IgD-negative memory B cell (primary cell): ENCODE measurements at regions not wholly inside any gene's neighbourhood (a gene's known extent, or its start where the extent isn't known, plus 50 kb on each side); places are given as distances from the start of the nearest gene placed in this dataset.
"Not testable (repeated sequence)": the region's sequence is repeated elsewhere in the genome, so short reads cannot be mapped to it uniquely, and the experiment has no call there.

Source experiments
- H3K27ac Mint-ChIP-seq, 3 donors: one replicate each; pipeline ENCODE4 v1.8.0; 2020 to 2022; ENCODE audit warnings: mild to moderate bottlenecking in 3 of 3, mixed read lengths in 3 of 3, moderate library complexity in 1 of 3
- H3K27me3 Mint-ChIP-seq: one replicate; pipeline ENCODE4 v1.8.0; 2021; ENCODE audit warnings: mixed read lengths
- H3K36me3 Mint-ChIP-seq: one replicate; pipeline ENCODE4 v1.8.0; 2020; ENCODE audit warnings: mild to moderate bottlenecking, mixed read lengths
- H3K4me1 Mint-ChIP-seq, 3 donors: one replicate each; pipeline ENCODE4 v1.8.0; 2020 to 2022; ENCODE audit warnings: mixed read lengths in 3 of 3, mild to moderate bottlenecking in 1 of 3
- H3K4me3 Mint-ChIP-seq, 4 donors: one replicate each; pipeline ENCODE4 v1.8.0; 2020 to 2022; ENCODE audit warnings: mild to moderate bottlenecking in 4 of 4, mixed read lengths in 4 of 4, moderate library complexity in 3 of 4
- H3K9me3 Mint-ChIP-seq, 3 donors: one replicate each; pipeline ENCODE4 v1.8.0; 2020 to 2021; ENCODE audit warnings: mixed read lengths in 3 of 3, mild to moderate bottlenecking in 1 of 3

DNA sequence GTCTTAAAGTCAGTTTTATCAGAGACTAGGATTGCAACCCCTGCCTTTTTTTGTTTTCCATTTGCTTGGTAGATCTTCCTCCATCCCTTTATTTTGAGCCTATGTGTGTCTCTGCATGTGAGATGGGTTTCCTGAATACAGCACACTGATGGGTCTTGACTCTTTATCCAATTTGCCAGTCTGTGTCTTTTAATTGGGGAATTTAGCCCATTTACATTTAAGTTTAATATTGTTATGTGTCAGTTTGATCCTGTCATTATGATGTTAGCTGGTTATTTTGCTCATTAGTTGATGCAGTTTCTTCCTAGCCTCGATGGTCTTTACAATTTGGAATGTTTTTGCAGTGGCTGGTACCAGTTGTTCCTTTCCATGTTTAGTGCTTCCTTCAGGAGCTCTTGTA is 93.3 kb upstream of the GALNT18 start:
- H3K27me3 Mint-ChIP-seq, H3K36me3 Mint-ChIP-seq, H3K27ac Mint-ChIP-seq, H3K4me3 Mint-ChIP-seq, H3K4me1 Mint-ChIP-seq: not testable (repeated sequence)
- H3K9me3 Mint-ChIP-seq = peaks cover 5 to 10% (median 7%) of the 10 kb centered on the region in 3 donors

DNA sequence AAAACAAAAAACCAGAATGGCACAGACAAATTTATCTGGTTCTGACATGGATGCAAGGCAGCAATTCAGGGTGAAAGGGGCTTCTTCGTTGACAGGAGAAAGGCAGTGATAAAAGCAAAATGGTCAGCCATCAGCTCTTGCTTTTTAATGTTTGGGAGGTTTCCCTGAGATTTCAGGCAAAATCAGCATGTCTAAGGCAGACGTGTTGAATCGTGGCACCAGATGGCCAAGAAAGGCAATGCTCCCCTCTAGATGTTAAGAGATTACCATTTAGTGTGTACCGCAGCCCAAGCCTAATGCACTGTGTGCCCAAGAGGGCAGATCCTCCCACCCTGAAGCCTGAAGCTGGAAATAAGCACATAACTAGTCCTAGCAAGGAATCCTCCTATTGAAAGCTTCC is 88.8 kb upstream of the GALNT18 start:
- Mint-ChIP-seq H3K4me1 (peaks cover 0 to 2% (median 2%) of the 10 kb centered on the region in 3 donors), H3K27me3 (peaks cover 5% of the 10 kb centered on the region), H3K36me3 (peaks cover 1% of the 10 kb centered on the region), H3K9me3 (peaks cover 0 to 5% (median 2%) of the 10 kb centered on the region in 3 donors), H3K27ac (no peak overlapping the region), H3K4me3 (no peak overlapping the region)

DNA sequence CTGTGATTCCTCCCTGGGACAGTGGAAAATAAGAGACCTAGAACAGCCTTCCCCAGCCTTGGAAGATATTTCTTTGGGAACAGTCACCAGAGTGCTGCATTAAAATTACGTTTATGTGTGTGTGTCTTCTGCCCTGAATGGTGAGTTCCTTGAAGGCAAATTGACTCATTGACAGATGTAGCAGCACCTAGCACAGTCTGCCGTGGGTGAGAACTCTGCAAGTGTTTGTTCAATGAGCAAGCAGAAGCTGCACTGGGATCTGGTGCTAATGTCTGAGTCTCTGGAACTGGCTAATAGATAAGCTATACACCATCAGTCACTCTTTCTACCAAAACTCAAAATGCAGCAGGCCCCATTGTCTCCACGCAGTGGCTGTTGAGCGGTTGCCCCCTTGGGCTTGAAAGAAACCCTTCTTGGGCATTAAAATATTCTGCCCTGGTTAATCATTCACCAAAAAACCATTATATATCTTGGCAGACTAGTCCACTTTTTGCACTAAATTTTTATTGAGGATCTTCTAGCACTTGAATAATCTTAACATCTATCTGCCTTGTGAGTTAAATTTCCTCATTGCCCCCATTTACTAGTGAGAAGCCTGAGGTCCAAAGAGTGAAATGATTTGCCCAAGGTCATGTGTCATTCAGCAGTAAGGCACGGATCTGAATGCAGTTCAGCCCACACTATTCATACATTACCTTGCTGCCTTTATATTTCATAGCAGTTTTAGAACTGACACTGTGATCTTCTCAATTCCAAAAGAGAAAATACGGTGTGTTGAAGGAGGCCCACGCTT is 87.8 kb upstream of the GALNT18 start:
- Mint-ChIP-seq H3K27ac (no peak overlapping the region), H3K9me3 (peaks cover 0 to 2% (median 0%) of the 10 kb centered on the region in 3 donors), H3K4me1 (peaks cover 0 to 2% (median 2%) of the 10 kb centered on the region in 3 donors), H3K4me3 (no peak overlapping the region), H3K27me3 (peaks cover 5% of the 10 kb centered on the region), H3K36me3 (peaks cover 1% of the 10 kb centered on the region)

- Mint-ChIP-seq H3K27me3 (peaks cover 3% of the 10 kb centered on the region), H3K4me3 (no peak overlapping the region), H3K9me3 (peaks cover 0 to 2% (median 0%) of the 10 kb centered on the region in 3 donors), H3K4me1 (peaks cover 0 to 2% (median 2%) of the 10 kb centered on the region in 3 donors), H3K36me3 (peaks cover 1% of the 10 kb centered on the region), H3K27ac (no peak overlapping the region)
These were observed 86.5 kb upstream of the GALNT18 start for GRCh38 chr11:11708256-11708655.

DNA sequence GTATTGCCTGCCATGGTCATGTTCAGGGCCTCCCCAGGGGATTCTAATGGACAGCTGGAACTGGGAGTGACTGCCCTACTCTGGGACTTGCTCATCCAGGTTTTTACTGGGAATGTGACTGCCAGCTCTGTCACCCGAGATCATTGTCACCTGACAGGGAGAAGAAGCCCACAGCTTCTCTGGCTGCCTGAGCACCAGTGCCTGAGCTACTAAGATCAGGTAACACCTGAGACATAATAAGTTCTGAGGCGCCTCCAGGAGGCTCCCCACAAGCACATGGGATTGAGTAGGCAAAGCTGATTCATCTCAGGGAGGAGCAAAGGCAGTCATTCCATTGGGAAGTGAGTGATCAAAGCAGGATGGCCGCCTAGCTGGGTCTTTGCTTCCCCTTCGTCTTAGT is 84.2 kb upstream of the GALNT18 start:
- peaks cover 0 to 2% (median 2%) of the 10 kb centered on the region in 3 donors for H3K4me1 Mint-ChIP-seq
- H3K9me3 Mint-ChIP-seq = peaks cover 0 to 2% (median 0%) of the 10 kb centered on the region in 3 donors
- no peaks in the 10 kb centered on the region for H3K36me3 Mint-ChIP-seq
- peaks cover 3% of the 10 kb centered on the region for H3K27me3 Mint-ChIP-seq
- no peak overlapping the region for H3K4me3 Mint-ChIP-seq
- H3K27ac Mint-ChIP-seq = no peak overlapping the region

GRCh38 chr11:11703885-11704284 is 82.1 kb upstream of the GALNT18 start:
- Mint-ChIP-seq H3K9me3 (peaks cover 0 to 2% (median 0%) of the 10 kb centered on the region in 3 donors), H3K27me3 (no peaks in the 10 kb centered on the region)

GRCh38 chr11:11701070-11701469 is 79.3 kb upstream of the GALNT18 start:
- Mint-ChIP-seq H3K4me3 (no peak overlapping the region), H3K36me3 (peaks cover 1% of the 10 kb centered on the region), H3K4me1 (no peaks in the 10 kb centered on the region), H3K9me3 (peaks cover 0 to 1% (median 0%) of the 10 kb centered on the region in 3 donors), H3K27ac (no peak overlapping the region), H3K27me3 (no peaks in the 10 kb centered on the region)

More at GRCh38 chr11:11703885-11704284, 82.1 kb upstream of the GALNT18 start:
- Mint-ChIP-seq H3K4me3 (no peak overlapping the region), H3K27ac (no peak overlapping the region), H3K36me3 (no peaks in the 10 kb centered on the region), H3K4me1 (peaks cover 0 to 2% (median 2%) of the 10 kb centered on the region in 3 donors)

GRCh38 chr11:11697796-11698195 is 76.0 kb upstream of the GALNT18 start:
- Mint-ChIP-seq H3K4me3 (no peak overlapping the region), H3K27ac (no peak overlapping the region), H3K9me3 (peaks cover 0 to under 1% (median 0%) of the 10 kb centered on the region in 3 donors), H3K36me3 (peaks cover 1% of the 10 kb centered on the region), H3K4me1 (no peaks in the 10 kb centered on the region), H3K27me3 (no peaks in the 10 kb centered on the region)

- H3K36me3 Mint-ChIP-seq = no peaks in the 10 kb centered on the region
- H3K9me3 Mint-ChIP-seq = peaks cover 0 to 2% (median 0%) of the 10 kb centered on the region in 3 donors
- peaks cover 6% of the 10 kb centered on the region for H3K27me3 Mint-ChIP-seq
- no peak overlapping the region for H3K27ac Mint-ChIP-seq
- H3K4me3 Mint-ChIP-seq = no peak overlapping the region
- H3K4me1 Mint-ChIP-seq = no peaks in the 10 kb centered on the region
These were observed 69.7 kb upstream of the GALNT18 start for GRCh38 chr11:11691296-11692151.

DNA sequence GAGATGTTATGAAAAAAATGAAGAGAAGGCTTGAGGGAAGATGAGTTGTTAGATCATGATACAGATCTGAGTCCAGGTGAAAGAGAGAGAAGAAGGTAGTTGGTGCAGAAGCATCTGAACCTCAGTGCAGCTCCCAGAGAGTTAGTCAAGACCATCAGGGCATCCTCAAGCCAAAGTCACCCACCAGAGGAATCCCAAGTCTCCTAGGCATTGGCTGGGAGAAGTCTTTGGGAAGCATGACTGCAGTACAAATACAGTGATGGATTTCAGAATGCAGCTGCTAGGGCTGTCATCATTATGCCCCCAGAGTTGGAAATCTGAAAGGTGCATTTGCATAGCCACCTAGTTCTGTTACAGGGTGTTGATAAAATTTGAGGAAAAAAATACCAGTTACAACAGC is 59.7 kb upstream of the GALNT18 start:
- Mint-ChIP-seq H3K4me3 (no peak overlapping the region), H3K4me1 (peaks cover 0 to 2% (median 0%) of the 10 kb centered on the region in 3 donors), H3K9me3 (peaks cover 0 to 9% (median 0%) of the 10 kb centered on the region in 3 donors), H3K36me3 (no peaks in the 10 kb centered on the region), H3K27me3 (peaks cover 11% of the 10 kb centered on the region), H3K27ac (no peak overlapping the region)

DNA sequence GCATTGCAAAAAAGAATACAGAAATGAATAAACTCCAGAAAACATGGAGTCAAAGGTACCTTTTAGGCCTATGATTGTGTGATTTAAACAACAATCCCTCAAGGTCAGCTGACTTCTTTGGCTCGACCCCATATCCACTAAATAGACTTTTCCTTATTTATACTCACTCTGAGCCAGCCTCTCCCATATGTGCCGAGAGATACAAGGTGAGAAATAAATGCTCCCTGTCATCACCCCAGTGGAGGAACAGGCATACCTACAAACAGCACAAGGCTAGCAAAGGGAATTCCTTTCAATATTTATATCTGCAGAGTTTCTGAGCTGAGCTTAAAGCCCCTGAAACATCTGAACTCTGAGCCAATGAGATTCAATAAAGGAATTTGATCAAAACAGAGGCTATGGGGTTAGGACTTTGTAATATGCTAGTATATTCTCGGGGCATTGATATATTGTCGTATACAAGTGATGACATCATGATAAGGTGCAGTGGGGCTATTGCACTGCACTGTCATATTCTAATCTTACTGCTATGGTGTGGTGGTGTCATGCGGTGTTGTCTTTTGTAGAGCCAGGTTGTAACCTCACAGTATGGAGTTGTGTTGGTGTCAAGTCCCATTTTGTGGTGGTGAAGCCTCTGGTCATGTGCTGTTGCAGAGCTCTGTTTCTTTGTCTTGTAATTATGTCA is 56.0 kb upstream of the GALNT18 start:
- Mint-ChIP-seq H3K4me1 (peaks cover 0 to 2% (median 0%) of the 10 kb centered on the region in 3 donors), H3K4me3 (no peak overlapping the region), H3K27ac (no peak overlapping the region), H3K27me3 (peaks cover 16% of the 10 kb centered on the region), H3K9me3 (peaks cover 0 to 4% (median 0%) of the 10 kb centered on the region in 3 donors), H3K36me3 (no peaks in the 10 kb centered on the region)

GRCh38 chr11:11675671-11676181 is 53.9 kb upstream of the GALNT18 start:
- H3K36me3 Mint-ChIP-seq = no peaks in the 10 kb centered on the region
- peaks cover 0 to 1% (median 0%) of the 10 kb centered on the region in 3 donors for H3K9me3 Mint-ChIP-seq
- H3K27me3 Mint-ChIP-seq = peaks cover 16% of the 10 kb centered on the region
- H3K4me3 Mint-ChIP-seq = no peak overlapping the region
- H3K4me1 Mint-ChIP-seq = no peaks in the 10 kb centered on the region
- H3K27ac Mint-ChIP-seq = no peak overlapping the region

DNA sequence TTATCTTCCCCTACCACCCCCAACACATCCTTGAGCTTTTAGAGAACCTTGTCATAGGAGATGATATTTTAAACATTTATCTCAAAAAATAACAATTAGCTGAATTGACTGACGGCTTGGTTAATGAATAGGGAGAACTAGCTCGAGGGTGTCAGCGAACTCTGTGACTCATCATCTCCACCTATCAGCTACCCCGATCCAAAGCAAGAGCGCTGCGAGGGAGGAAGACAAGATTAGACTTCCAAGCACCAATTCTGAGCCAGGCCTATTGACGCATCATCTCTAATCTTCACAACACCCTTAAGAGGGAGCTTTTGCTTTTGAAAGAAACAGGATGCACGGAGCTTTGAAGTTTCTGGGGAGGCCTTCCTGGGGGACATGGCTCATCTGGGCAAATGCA is 51.0 kb upstream of the GALNT18 start:
- no peaks in the 10 kb centered on the region for H3K36me3 Mint-ChIP-seq
- peaks cover 0 to 1% (median 0%) of the 10 kb centered on the region in 3 donors for H3K9me3 Mint-ChIP-seq
- no peak overlapping the region for H3K27ac Mint-ChIP-seq
- no peaks in the 10 kb centered on the region for H3K4me1 Mint-ChIP-seq
- H3K27me3 Mint-ChIP-seq = peaks cover 11% of the 10 kb centered on the region
- no peak overlapping the region for H3K4me3 Mint-ChIP-seq

DNA sequence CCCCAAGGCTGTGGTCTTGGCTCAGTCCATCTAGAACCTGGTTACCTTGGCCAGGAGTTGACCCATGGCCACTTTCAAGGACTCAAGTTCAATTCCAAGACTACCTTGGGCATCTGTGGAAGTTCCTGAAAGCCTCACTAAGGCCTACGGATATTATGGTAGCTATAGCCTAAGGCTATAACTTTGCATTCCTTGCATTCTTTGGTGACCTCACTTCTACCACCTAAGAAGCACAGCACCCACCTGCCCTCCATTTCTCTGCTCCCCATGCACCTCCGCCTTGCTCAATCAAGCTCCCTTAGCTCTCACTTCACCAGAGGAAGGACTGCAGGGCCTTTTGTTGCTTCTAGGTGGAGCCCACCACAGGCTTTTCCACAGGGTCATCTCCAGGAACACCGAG is 50.3 kb upstream of the GALNT18 start:
- Mint-ChIP-seq H3K27me3 (peaks cover 15% of the 10 kb centered on the region), H3K9me3 (peaks cover 0 to 1% (median 1%) of the 10 kb centered on the region in 3 donors), H3K4me3 (no peak overlapping the region), H3K4me1 (no peaks in the 10 kb centered on the region), H3K36me3 (no peaks in the 10 kb centered on the region), H3K27ac (no peak overlapping the region)
